Stimulated activated CD4-positive, alpha-beta T cell treated with anti-CD3 and anti-CD28 coated beads, TNF-alpha, amount 100 ng/mL, for 48 hours (primary cell): ENCODE measurements at regions not wholly inside any gene's neighbourhood (a gene's known extent, or its start where the extent isn't known, plus 50 kb on each side); places are given as distances from the start of the nearest gene placed in this dataset.

Experiments
- DNase-seq, 3 donors: peaks; one replicate each; pipeline ENCODE4 v3.0.0-alpha.2; 2020; ENCODE audit warnings: low read depth in 3 of 3

GRCh38 chr1:81489372-81489934 is 311.3 kb upstream of the ADGRL2 start:
- DNase-seq: no peak

GRCh38 chr1:81484284-81484683 is 316.4 kb upstream of the ADGRL2 start:
- DNase-seq: no peak

GRCh38 chr1:81478219-81478618 is 322.5 kb upstream of the ADGRL2 start:
- no peak for DNase-seq

GRCh38 chr1:81477710-81478109 is 323.0 kb upstream of the ADGRL2 start:
- DNase-seq: no peak

GRCh38 chr1:81472387-81472786 is 328.3 kb upstream of the ADGRL2 start:
- no peak for DNase-seq

GRCh38 chr1:81471255-81471654 is 329.5 kb upstream of the ADGRL2 start:
- DNase-seq: no peak

GRCh38 chr1:81470275-81470674 is 330.5 kb upstream of the ADGRL2 start:
- DNase-seq: no peak

- no peak for DNase-seq
Observed at GRCh38 chr1:81467383-81467782, 333.4 kb upstream of the ADGRL2 start.

GRCh38 chr1:81466961-81467360 is 333.8 kb upstream of the ADGRL2 start:
- no peak for DNase-seq

GRCh38 chr1:81463936-81464837 is 336.5 kb upstream of the ADGRL2 start:
- DNase-seq: no peak

GRCh38 chr1:81459043-81459442 is 341.7 kb upstream of the ADGRL2 start:
- no peak for DNase-seq

GRCh38 chr1:81458186-81458585 is 342.5 kb upstream of the ADGRL2 start:
- DNase-seq: no peak

GRCh38 chr1:81455481-81455880 is 345.3 kb upstream of the ADGRL2 start:
- no peak for DNase-seq

GRCh38 chr1:81453971-81454370 is 346.8 kb upstream of the ADGRL2 start:
- DNase-seq: no peak

GRCh38 chr1:81453367-81453703 is 347.4 kb upstream of the ADGRL2 start:
- no peak for DNase-seq

GRCh38 chr1:81452693-81453366 is 347.9 kb upstream of the ADGRL2 start:
- no peak for DNase-seq

- DNase-seq: no peak
Observed at GRCh38 chr1:81449786-81450185, 350.9 kb upstream of the ADGRL2 start.

- DNase-seq: no peak
Observed at GRCh38 chr1:81446000-81446669, 354.6 kb upstream of the ADGRL2 start.

GRCh38 chr1:81443288-81443687 is 357.4 kb upstream of the ADGRL2 start:
- DNase-seq: no peak

GRCh38 chr1:81439046-81439823 is 361.5 kb upstream of the ADGRL2 start:
- DNase-seq: no peak

- DNase-seq: no peak
Observed at GRCh38 chr1:81437649-81438048, 363.1 kb upstream of the ADGRL2 start.

GRCh38 chr1:81437213-81437612 is 363.5 kb upstream of the ADGRL2 start:
- no peak for DNase-seq
